ENCODE measurements at regions not wholly inside any gene's neighbourhood (a gene's known extent, or its start where the extent isn't known, plus 50 kb on each side); places are given as distances from the start of the nearest gene placed in this dataset.

- in situ Hi-C loops (cut with HindIII; ENCODE audit: low sequenced_read_pairs) = no loop called here
- no peak for TF ChIP-seq CTCF (IDR thresholded peaks at IDR 0.05; ENCODE audit: low read depth, low read length, missing control alignments)
- no peak overlapping the region for H3K4me3 ChIP-seq (ENCODE audit: low read depth, low read length)
- DNase-seq (ENCODE audit: low read depth) = no peak
These were observed 553.0 kb upstream of the GRAMD2B start for GRCh38 chr5:125870256-125870655.

GRCh38 chr5:125874057-125874456 is 549.2 kb upstream of the GRAMD2B start:
- no peak overlapping the region for H3K4me3 ChIP-seq (ENCODE audit: low read depth, low read length)
- in situ Hi-C loops (cut with HindIII; ENCODE audit: low sequenced_read_pairs) = no loop called here
- no peak for DNase-seq (ENCODE audit: low read depth)
- TF ChIP-seq CTCF (IDR thresholded peaks at IDR 0.05; ENCODE audit: low read depth, low read length, missing control alignments) = no peak

GRCh38 chr5:125874717-125875116 is 548.5 kb upstream of the GRAMD2B start:
- DNase-seq (ENCODE audit: low read depth) = no peak
- in situ Hi-C loops (cut with HindIII; ENCODE audit: low sequenced_read_pairs) = no loop called here
- TF ChIP-seq CTCF (IDR thresholded peaks at IDR 0.05; ENCODE audit: low read depth, low read length, missing control alignments) = no peak

GRCh38 chr5:125877248-125877647 is 546.0 kb upstream of the GRAMD2B start:
- no peak overlapping the region for H3K4me3 ChIP-seq (ENCODE audit: low read depth, low read length)
- DNase-seq (ENCODE audit: low read depth) = no peak
- in situ Hi-C loops (cut with HindIII; ENCODE audit: low sequenced_read_pairs) = no loop called here
- TF ChIP-seq CTCF (IDR thresholded peaks at IDR 0.05; ENCODE audit: low read depth, low read length, missing control alignments) = no peak

More at GRCh38 chr5:125874717-125875116, 548.5 kb upstream of the GRAMD2B start:
- no peak overlapping the region for H3K4me3 ChIP-seq (ENCODE audit: low read depth, low read length)

GRCh38 chr5:125882061-125882460 is 541.1 kb upstream of the GRAMD2B start:
- no peak for TF ChIP-seq CTCF (IDR thresholded peaks at IDR 0.05; ENCODE audit: low read depth, low read length, missing control alignments)
- DNase-seq (ENCODE audit: low read depth) = no peak
- in situ Hi-C loops (cut with HindIII; ENCODE audit: low sequenced_read_pairs) = no loop called here
- H3K4me3 ChIP-seq (ENCODE audit: low read depth, low read length) = no peak overlapping the region

GRCh38 chr5:125883223-125883622 is 540.0 kb upstream of the GRAMD2B start:
- in situ Hi-C loops (cut with HindIII; ENCODE audit: low sequenced_read_pairs) = no loop called here
- no peak for TF ChIP-seq CTCF (IDR thresholded peaks at IDR 0.05; ENCODE audit: low read depth, low read length, missing control alignments)
- DNase-seq (ENCODE audit: low read depth) = no peak
- H3K4me3 ChIP-seq (ENCODE audit: low read depth, low read length) = no peak overlapping the region

GRCh38 chr5:125888358-125888757 is 534.9 kb upstream of the GRAMD2B start:
- no peak overlapping the region for H3K4me3 ChIP-seq (ENCODE audit: low read depth, low read length)
- TF ChIP-seq CTCF (IDR thresholded peaks at IDR 0.05; ENCODE audit: low read depth, low read length, missing control alignments) = no peak
- in situ Hi-C loops (cut with HindIII; ENCODE audit: low sequenced_read_pairs) = no loop called here
- DNase-seq (ENCODE audit: low read depth) = no peak
